GM18867 (cell line): ENCODE measurements at regions not wholly inside any gene's neighbourhood (a gene's known extent, or its start where the extent isn't known, plus 50 kb on each side); places are given as distances from the start of the nearest gene placed in this dataset.

Experiments
- ATAC-seq: cut with Tn5 transposase; IDR thresholded peaks from one replicate; pipeline ENCODE4 v1.9.1; 2021; ENCODE audit warnings: mild to moderate bottlenecking, moderate library complexity; ENCODE audit not compliant: unreplicated experiment

DNA sequence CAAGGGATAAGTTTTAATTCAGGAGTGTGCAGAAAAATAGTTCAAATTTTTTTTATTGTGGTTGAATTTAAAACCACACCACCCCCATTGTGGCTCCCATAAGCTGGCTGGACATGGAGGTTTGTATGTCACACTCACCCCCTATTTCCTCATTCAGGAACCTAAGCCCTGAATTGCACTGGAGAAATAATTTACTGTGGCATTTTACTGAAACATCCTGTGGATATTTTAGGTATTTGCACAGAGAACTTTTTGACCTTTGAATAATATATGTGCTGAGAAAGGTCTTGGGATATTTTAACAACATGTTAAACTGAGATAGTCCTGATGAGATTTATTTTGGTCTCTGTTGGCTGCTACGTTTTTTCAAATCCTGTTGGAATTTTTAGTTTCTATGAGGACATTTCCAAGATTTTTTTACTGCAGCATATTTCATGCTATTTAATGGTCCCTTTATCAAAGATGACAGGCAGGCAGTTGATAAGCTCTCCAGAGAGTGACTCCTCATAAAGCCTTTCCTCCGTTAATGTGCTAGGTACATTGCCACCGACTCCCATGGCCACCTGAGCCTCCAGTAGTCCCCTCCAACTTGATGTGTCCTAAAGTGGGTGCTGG lies 51.2 kb upstream of the PALM2AKAP2 start:
- no peak for ATAC-seq

DNA sequence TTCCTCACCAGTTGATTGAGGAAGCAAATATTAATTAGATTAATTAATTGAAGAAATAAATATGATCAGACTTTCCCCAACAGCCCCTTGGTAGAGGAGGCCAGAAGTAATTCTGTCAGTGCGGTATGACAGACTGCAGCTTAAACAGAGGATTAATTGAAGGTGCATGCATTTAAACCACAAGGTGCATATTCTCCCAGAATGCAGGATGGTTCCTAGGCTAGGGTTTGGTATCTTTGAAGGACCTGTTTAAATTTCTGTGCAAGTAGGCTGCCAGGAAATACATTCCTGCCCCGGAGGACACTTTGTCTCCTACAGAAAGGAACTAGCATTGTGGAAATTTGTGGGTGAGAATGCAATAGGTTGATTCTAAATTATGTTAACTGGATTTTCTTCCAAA lies 50.5 kb upstream of the PALM2AKAP2 start:
- no peak for ATAC-seq
